SK-N-SH (cell line): ENCODE measurements at regions not wholly inside any gene's neighbourhood (a gene's known extent, or its start where the extent isn't known, plus 50 kb on each side); places are given as distances from the start of the nearest gene placed in this dataset.

Experiments
- CTCF ChIP-seq: fragments of 200-600 bp; sonication (generic); IDR thresholded peaks from 2 replicates; pipeline ENCODE4 v1.6.1; 2017; ENCODE audit warnings: antibody characterized with exemption, mild to moderate bottlenecking, moderate library complexity
- EZH2phosphoT487 ChIP-seq: fragments of 200-600 bp; sonication (generic); IDR thresholded peaks from 2 replicates; pipeline ENCODE4 v1.6.1; 2017; ENCODE audit warnings: low read depth, mixed run types, mild to moderate bottlenecking, antibody characterized with exemption, moderate library complexity, borderline replicate concordance
- POLR2AphosphoS5 ChIP-seq: IDR thresholded peaks from 2 replicates; pipeline ENCODE4 v1.6.1; 2012; ENCODE audit warnings: low read depth, low read length
- RAD21 ChIP-seq: IDR thresholded peaks from 2 replicates; pipeline ENCODE4 v1.6.1; 2012; ENCODE audit warnings: mild to moderate bottlenecking, low read length
- REST ChIP-seq: IDR thresholded peaks from 2 replicates; pipeline ENCODE4 v1.6.1; 2012; ENCODE audit warnings: mild to moderate bottlenecking, low read depth, low read length, moderate library complexity
- TEAD4 ChIP-seq: IDR thresholded peaks from 2 replicates; pipeline ENCODE4 v1.4.0; 2012; ENCODE audit warnings: mild to moderate bottlenecking, borderline replicate concordance; ENCODE audit not compliant: insufficient read depth

GRCh38 chr4:189525304-189525703 is 415.4 kb upstream of the FRG1 start:
- TF ChIP-seq CTCF (no peak), RAD21 (no peak), REST (no peak), POLR2AphosphoS5 (no peak), EZH2phosphoT487 (no peak), TEAD4 (no peak)
